ENCODE measurements at regions not wholly inside any gene's neighbourhood (a gene's known extent, or its start where the extent isn't known, plus 50 kb on each side); places are given as distances from the start of the nearest gene placed in this dataset.

DNA sequence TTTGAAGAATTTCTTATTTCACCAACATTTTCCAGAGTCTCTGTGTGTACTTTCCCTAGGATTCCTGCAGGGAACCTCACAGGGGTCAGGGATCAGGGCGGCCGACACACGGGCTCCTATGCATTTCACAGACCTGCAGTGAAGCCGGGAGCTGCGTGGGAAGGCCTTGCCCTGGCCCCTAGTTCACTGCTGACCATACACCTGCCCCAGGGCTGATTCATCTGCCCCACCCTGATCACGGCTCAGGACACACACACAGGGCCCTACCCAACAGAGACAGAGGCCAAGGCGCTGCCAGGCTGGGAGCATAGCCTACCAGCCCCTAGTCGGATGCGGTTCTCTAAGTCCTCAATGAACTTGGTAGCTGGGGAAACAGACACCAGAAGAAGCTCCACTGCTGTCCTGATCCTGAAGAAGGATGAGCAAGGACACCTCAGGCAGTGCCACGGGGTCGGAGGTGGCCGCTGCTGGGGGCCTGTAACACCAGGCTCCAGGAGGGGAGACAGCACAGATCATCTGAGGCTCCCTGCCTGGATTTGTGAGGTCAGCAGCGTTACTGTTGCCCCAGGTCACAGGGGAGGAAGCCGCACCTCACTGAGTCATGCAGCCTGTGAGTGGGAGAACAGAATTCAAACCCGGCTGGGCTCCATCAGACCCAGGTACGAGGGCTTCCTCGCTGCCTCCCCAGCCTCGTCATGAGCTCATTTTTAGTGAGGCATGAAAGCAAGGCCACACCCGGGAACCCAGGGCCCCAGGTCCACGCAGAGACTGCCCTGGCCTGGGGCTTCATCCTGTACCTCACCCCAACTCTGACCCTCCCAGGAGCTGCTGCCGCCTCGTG, 278.8 kb upstream of the PPP2R2D start:
- DNase-seq: no peak

- DNase-seq: no peak
Observed at GRCh38 chr10:131625041-131625440, 275.8 kb upstream of the PPP2R2D start.

DNA sequence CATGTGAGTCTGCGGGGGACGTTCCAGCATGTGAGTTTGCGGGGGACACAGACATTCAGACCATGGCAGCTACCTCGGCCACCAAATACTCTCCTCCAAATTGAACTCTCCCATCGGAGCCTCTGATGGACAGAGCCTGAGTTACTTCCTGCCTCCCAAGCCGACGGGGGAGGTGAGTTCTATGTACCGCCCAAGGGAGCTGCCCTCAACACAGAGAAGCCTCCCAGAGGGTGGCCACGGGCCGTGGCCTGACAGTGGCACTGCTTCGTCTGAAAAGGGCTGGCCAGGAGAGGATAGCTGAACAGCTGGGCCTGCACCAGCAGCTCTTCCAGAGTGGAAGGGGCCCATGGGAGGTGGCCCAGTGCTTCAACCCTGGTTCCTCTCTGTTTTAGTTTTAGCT, 274.5 kb upstream of the PPP2R2D start:
- DNase-seq: no peak

- DNase-seq: no peak
Observed at GRCh38 chr10:131629026-131629770, 271.6 kb upstream of the PPP2R2D start.

DNA sequence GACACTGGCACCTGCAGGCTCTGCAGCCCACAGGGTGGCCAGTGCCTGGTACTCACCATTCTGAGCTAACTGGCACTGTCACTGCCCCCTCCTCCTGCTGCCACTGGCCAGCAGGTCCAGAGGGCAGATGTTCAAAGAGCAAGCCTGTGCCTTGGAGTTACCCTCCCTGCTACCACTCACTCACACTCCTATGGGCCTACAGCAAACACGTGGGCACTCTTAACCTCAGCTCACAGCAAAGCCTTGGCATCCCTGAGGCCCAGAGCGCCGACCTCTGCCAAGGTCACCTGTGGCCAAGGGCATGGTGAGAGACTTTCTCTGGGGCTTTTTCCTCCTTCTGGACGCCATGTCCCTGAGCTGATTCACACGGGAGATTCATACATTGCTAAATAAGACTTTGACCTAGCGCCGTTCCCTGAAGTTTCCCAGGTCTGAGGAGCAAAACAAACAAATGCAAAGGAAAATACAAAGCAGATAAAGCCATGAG, 270.0 kb upstream of the PPP2R2D start:
- no peak for DNase-seq

- no peak for DNase-seq
Observed at GRCh38 chr10:131631619-131632018, 269.2 kb upstream of the PPP2R2D start.

- peak in 3 of 58 donors; percentile 29 to 32 (median 29) for DNase-seq
Observed at GRCh38 chr10:131635564-131636015, 265.2 kb upstream of the PPP2R2D start.

DNA sequence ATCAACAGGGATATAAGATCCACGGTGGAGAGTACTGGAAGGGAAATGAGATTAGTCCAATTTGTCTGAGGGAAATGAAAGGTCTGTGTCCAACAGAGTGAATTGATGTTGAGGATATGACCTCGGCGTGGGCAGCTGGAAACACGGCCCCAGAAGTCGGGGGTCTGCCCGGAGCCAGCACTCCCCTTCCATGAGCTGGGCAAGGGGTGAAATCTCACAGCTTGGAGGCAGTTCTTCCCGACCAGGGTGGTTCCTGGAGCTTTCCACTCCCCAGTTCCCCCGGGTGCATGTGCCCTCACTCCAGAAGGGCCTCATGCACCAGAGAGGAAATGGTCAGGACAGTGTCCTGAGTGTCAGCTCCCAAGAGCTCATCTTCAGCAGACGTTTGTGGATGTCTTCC, 264.7 kb upstream of the PPP2R2D start:
- no peak for DNase-seq

DNA sequence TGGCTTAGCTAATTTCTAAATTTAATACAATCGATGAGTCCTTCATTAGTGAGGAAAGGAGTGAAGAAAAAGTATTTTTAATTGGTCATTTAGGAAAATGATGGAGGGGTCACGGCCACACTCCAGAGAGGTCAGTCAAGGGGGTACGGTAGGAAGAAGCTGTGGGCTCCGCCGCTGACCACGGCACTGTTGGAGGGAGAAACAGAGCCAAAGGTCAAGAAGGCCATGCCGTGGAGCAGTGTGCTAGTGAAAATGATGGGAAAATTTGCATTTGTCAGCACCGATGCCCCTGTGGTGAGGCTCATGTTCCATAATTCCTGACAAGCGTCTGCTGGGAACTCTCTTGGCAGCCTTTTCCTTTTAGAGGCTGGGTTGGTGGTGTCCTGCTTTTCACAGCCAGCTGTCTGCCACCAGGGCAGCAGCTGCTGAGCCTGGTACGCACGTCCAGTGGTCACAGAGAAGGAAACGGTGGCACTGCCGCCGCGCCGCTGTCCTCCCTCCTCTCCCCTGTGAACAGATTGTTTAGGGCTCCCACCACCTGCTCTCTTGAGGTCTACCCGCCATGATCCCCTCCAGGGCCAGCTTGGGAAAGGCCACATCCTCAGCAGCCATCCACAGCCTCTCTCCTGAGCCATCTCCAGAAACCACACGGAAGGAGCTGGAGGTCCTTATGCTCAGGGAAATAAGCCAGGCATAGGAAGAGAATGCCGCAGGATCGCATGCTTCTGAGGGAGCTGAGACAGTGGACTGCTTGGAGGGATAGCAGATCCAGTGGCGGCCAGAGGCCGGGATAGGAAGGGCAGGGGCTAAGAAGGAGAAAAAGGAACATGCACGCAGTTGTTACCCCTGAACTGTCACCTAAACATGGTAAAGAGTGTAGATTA, 263.7 kb upstream of the PPP2R2D start:
- no peak for DNase-seq

GRCh38 chr10:131638049-131638879, 262.5 kb upstream of the PPP2R2D start:
- no peak for DNase-seq

- DNase-seq: no peak
Observed at GRCh38 chr10:131638880-131639278, 261.9 kb upstream of the PPP2R2D start.

- no peak for DNase-seq
Observed at GRCh38 chr10:131640045-131640644, 260.7 kb upstream of the PPP2R2D start.

DNA sequence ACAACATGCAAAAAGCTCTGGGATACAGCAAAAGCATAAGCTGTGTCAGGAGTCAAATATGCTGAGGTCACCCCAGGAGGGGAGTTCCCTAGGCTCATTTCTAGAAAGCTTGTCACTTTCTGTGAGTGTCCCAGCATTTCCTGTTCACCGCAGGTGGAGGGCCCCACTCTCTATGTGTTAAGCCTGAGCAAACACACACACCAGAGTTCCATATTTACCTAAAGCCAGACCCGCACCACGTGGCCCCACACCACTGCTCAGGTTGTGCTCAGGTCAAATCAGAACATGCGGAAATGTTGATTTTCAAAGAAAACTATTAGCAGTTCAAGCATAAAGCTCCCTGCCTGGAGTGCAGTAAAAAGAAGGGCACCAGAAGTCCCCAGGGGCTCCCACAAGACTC, 259.6 kb upstream of the PPP2R2D start:
- no peak for DNase-seq

- no peak for DNase-seq
Observed at GRCh38 chr10:131641898-131642297, 258.9 kb upstream of the PPP2R2D start.

DNA sequence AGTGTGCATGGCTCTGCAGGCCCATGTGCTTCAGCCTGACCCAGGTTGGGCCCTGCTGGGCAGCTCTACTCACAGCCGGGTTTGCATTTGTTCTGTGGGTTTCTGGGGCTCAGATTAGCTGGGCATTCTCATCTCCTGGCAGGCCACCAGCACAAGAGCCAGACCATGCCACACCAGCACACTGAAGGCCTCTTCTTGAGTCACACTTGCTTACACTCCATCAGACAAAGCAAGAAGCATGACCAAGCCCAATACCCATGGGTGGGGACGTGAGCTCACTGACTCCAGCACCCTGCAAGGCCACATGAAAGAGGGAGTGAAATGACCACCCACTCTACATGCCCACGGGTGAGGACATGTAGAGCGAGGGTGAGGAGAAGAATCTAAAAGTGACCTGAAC, 257.8 kb upstream of the PPP2R2D start:
- DNase-seq: no peak

- peak in 2 of 58 donors; percentile 19 to 55 for DNase-seq
Observed at GRCh38 chr10:131644289-131644688, 256.5 kb upstream of the PPP2R2D start.

GRCh38 chr10:131644864-131645658, 255.7 kb upstream of the PPP2R2D start:
- no peak for DNase-seq

GRCh38 chr10:131645756-131646155, 255.1 kb upstream of the PPP2R2D start:
- no peak for DNase-seq
